ENCODE measurements at regions not wholly inside any gene's neighbourhood (a gene's known extent, or its start where the extent isn't known, plus 50 kb on each side); places are given as distances from the start of the nearest gene placed in this dataset.
"Not testable (repeated sequence)": the region's sequence is repeated elsewhere in the genome, so short reads cannot be mapped to it uniquely, and the experiment has no call there.

GRCh38 chr4:188956566-188956965 is 817.3 kb downstream of the TRIML1 start:
- DNase-seq (ENCODE audit: low read depth), result no peak

GRCh38 chr4:188958346-188958745 is 819.1 kb downstream of the TRIML1 start:
- DNase-seq (ENCODE audit: low read depth), result no peak

- DNase-seq (ENCODE audit: low read depth), result no peak
Observed at GRCh38 chr4:188959424-188959823, 820.2 kb downstream of the TRIML1 start.

GRCh38 chr4:188960411-188961093 is 821.3 kb downstream of the TRIML1 start:
- DNase-seq (ENCODE audit: low read depth), result no peak

- no peak for DNase-seq (ENCODE audit: low read depth)
Observed at GRCh38 chr4:188971125-188971524, 831.9 kb downstream of the TRIML1 start.

- DNase-seq (ENCODE audit: low read depth), result no peak
Observed at GRCh38 chr4:188975271-188975670, 836.0 kb downstream of the TRIML1 start.

- no peak for DNase-seq (ENCODE audit: low read depth)
Observed at GRCh38 chr4:188976644-188977115, 837.4 kb downstream of the TRIML1 start.

GRCh38 chr4:188977232-188977631 is 838.0 kb downstream of the TRIML1 start:
- not testable (repeated sequence) for DNase-seq (ENCODE audit: low read depth)

GRCh38 chr4:188984518-188984917 is 845.3 kb downstream of the TRIML1 start:
- no peak for DNase-seq (ENCODE audit: low read depth)

GRCh38 chr4:188986271-188986689 is 847.0 kb downstream of the TRIML1 start:
- no peak for DNase-seq (ENCODE audit: low read depth)

- no peak for DNase-seq (ENCODE audit: low read depth)
Observed at GRCh38 chr4:188987011-188987410, 847.8 kb downstream of the TRIML1 start.

GRCh38 chr4:188988131-188988530 is 848.9 kb downstream of the TRIML1 start:
- DNase-seq (ENCODE audit: low read depth), result no peak

- DNase-seq (ENCODE audit: low read depth), result no peak
Observed at GRCh38 chr4:188989371-188989770, 850.1 kb downstream of the TRIML1 start.

GRCh38 chr4:188992706-188993105 is 853.5 kb downstream of the TRIML1 start:
- DNase-seq (ENCODE audit: low read depth), result no peak

GRCh38 chr4:188993871-188994270 is 854.6 kb downstream of the TRIML1 start:
- no peak for DNase-seq (ENCODE audit: low read depth)

GRCh38 chr4:189001283-189001970 is 862.2 kb downstream of the TRIML1 start:
- no peak for DNase-seq (ENCODE audit: low read depth)

- no peak for DNase-seq (ENCODE audit: low read depth)
Observed at GRCh38 chr4:189001971-189002450, 862.8 kb downstream of the TRIML1 start.

GRCh38 chr4:189002475-189002874 is 863.2 kb downstream of the TRIML1 start:
- no peak for DNase-seq (ENCODE audit: low read depth)

- DNase-seq (ENCODE audit: low read depth), result not testable (repeated sequence)
Observed at GRCh38 chr4:189010452-189011217, 871.4 kb downstream of the TRIML1 start.

- DNase-seq (ENCODE audit: low read depth), result no peak
Observed at GRCh38 chr4:189021831-189022230, 882.6 kb downstream of the TRIML1 start.

- DNase-seq (ENCODE audit: low read depth), result no peak
Observed at GRCh38 chr4:189022440-189023035, 883.3 kb downstream of the TRIML1 start.

GRCh38 chr4:189029976-189030504 is 890.8 kb downstream of the TRIML1 start:
- no peak for DNase-seq (ENCODE audit: low read depth)

All from activated T-cell treated with anti-CD3 and anti-CD28 coated beads for 24 hours (primary cell).